GM19372 (cell line): ENCODE measurements at regions not wholly inside any gene's neighbourhood (a gene's known extent, or its start where the extent isn't known, plus 50 kb on each side); places are given as distances from the start of the nearest gene placed in this dataset.
A peak's percentile ranks its signal among the peaks of the same experiment; 100 is the strongest.

Source experiments
- ATAC-seq: cut with Tn5 transposase; IDR thresholded peaks from one replicate; pipeline ENCODE4 v1.9.1; 2021; ENCODE audit warnings: mild to moderate bottlenecking, low read depth, moderate library complexity; ENCODE audit not compliant: unreplicated experiment

DNA sequence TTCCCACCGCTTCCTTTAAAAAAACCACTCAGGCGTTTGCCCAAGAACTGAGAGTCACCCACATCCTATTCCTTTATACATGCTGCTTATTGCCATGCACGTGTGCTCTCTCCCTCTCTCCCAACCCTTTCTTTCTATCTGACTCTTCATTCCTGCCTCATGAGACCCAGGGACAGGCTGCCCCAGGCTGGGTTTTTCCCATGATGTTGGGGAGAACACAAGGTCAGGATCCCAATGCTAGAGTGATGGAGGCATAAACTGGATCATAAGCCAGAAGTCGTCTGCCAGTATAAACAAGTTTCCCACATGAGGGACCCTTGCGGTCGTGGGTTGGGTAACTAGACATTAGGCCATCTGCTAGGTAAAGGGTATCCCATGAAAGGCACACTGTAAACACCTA, 64.9 kb downstream of the CD2 start:
- ATAC-seq: no peak

DNA sequence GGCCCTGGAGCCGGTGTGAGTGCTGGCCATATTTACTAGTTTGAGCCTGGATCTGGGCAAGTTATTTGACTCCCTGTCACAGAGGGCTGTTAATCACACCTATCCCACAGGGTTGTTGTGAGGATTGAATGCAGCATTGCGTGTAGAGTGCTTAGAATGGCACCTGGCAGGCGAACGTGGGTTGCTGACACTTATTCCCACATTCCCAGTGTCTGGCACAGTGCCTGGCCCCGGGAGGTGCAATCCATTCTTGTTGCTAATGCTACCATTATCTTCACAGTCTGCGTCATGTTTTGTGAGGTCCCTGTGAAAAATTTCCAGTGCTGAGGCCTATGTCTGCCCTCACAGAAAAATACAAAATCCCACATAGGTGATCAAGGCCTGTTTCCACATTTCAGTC, 66.1 kb downstream of the CD2 start:
- no peak for ATAC-seq

DNA sequence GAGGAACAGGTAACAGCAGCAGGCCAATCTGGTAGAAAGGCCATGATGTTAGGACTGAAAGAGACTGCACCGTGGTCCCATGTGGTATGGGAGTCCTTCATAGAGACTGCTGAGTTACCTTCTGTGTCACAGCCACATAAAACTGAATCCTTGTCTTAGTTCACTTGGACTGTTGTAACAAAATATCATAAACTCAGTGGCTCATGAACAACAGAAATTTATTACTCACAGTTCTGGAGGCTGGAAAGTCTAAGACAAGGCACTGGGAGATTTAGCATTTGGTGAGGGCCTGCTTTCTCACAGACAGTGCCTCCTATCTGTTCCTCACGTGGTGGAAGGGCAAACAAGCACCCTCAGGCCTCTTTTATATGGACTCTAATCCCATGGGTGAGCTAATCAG, 67.5 kb downstream of the CD2 start:
- no peak for ATAC-seq

DNA sequence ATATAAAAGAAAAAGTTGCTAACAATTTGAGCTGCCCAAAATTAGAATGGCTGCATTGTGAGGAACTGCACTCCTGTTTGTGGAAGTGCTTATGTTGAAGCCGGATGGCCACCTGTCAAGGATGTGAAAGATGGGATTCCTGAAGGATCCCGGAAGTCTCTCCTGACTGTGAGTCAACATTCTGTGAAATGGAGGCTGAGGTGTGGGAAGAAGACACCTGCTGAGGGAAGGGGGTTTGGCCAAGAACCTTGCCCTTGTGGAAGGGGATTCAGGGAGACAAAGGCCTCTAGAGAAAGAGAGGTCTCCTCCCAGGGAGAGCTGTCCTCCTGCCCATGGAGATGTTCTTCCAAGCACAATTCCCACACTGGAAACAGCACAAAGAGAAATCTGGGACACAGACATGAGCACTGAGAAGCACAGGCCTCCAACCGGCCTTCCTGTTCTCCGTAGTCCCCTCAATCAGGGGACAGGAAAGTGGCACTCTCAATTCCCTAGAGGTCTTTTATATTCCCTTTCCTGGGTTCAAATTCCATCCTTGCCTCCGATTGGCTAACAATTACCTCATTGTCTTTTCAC, 70.5 kb downstream of the CD2 start:
- no peak for ATAC-seq

DNA sequence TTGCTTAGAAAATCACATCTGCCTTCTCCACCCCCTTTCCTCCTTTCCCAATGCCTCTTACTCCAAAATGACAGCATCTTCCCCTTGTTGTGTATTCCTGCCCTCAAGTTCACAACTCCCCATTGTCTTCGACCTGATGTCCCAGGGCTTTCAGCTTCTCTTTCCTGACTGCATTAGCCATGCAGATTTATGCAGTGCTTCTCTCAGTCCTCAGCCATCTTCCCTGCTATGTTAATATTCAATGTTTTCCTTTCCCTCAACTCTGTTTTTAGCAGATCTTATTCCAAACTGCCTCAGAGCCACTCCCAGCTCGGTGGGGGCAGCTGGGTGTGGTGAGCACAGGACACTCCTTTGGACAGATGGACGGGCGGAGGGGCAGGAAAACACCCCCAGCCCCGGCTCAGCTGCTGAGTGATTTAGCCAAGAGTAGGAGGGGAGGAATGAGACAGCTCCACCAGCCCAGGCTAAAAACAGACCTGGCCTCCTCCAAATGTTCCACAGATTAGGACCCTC, 71.0 kb downstream of the CD2 start:
- no peak for ATAC-seq

- ATAC-seq: no peak
These were observed 71.6 kb downstream of the CD2 start for GRCh38 chr1:116825720-116826438.

DNA sequence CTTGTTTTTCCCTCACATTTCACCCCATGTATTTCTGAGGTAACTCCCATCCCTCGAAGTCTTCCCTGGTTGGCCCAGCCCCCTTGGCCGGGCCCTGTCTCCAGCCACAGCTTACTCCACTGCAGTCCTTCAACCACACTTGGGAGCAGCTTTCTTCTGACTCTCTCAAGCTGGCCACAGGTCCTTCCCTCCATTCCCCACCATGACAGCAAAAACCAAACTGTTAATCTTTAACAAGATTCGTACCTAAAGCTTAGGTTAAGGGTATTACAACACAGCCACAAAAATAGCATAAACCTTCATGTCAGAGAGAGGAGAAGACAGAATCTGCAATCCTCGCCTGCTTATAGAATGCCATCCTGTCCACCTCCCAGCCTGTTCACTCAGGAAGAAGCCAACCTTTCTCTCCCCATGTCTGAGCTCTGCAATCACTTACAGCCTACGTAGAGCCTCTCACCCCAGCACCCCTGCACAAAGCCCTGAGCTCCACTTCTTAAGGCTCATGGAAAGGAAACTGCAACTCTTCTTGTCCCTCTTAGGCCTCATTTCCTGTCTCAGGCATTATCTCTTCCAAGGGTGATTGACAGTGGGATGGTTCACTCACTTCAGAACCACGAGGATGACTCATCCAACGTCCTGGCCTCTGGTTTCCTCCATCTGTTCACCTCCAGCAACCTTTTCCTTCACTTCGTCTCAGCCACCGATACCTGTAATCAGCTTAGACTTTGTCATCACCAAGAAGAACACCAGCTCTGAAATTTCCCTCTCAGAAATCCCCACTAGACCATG, 72.8 kb downstream of the CD2 start:
- peak; percentile 78 for ATAC-seq

GRCh38 chr1:116827607-116828105, 73.4 kb downstream of the CD2 start:
- ATAC-seq: no peak

GRCh38 chr1:116832308-116832931, 77.3 kb upstream of the PTGFRN start:
- ATAC-seq: no peak

- no peak for ATAC-seq
These were observed 76.7 kb upstream of the PTGFRN start for GRCh38 chr1:116832932-116833578.

- ATAC-seq: no peak
These were observed 76.0 kb upstream of the PTGFRN start for GRCh38 chr1:116833718-116834117.

DNA sequence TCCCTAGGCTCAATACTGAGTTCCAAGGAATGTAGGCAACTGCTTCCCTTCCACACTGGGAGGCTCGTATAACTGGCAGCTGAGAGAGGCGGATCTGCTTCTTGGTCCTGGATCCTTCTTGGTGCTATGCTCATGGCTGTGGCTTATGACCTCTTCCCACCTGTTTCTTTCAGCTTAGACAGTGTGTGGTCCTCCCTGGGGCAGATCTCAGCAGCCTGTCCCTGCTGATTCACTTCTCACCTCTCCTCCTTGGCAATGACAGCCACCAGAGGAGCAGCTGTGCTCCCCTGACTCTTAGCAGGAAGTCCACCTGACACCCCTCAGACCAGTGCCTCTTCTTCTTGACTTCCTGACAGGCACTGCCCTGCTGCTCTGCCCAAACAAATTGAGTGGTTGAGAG, 75.1 kb upstream of the PTGFRN start:
- no peak for ATAC-seq

DNA sequence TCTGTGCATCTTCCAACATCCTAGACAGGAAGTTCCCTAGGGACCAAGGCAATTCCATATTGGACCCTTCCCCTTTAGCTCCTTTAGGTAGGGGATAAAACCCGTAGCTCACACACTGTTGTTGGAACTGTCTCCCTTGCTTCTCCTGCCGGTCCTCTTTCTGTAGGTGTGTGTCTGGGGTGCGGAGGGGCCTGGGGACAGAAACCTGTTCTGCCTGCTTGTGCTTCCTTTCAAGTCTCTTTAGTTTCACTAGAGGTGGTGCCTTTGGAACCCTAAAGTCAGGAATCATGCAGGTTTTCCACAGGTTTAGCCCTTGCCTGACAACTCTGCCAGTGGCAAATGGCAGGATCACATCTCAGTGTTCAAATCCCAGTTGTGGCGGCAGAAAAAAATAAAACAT, 74.6 kb upstream of the PTGFRN start:
- no peak for ATAC-seq

GRCh38 chr1:116836099-116836498, 73.6 kb upstream of the PTGFRN start:
- no peak for ATAC-seq

- no peak for ATAC-seq
These were observed 68.0 kb upstream of the PTGFRN start for GRCh38 chr1:116841569-116842344.

DNA sequence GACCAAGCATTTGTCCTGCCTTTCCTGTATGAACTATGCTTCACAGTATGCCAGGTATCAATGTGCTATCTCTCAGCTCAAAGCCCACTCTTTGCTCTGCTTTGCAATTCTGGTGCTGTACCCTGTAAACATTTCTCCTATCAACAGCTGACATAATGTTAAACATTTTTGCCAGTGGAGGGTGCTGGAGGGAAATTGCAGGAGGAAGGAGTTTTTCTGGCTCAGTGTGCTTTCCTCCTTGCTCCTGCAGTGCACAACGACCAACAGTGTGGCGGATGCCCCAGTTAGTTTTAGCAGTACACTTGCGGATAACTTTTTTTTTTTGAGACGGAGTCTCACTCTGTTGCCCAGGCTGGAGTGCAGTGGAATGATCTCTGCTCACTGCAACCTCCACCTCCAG, 67.1 kb upstream of the PTGFRN start:
- ATAC-seq: no peak

DNA sequence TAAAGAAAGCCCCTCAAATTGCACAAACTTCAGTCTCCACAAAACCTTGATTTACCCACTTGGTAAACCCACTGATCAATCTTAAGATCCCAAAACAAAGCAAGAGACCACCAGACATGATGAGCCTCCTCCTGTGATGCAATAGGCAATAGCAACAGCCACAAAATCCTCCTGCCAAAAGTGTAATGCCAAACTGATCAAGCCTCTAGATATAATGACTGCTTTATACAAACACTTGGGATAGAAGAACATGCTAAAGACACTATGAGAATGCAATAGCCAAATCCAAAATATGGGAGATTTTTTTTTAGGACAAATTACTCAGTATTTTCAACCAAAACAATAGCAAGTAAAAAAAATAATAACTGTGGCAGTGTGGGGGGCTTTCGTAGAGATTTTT, 64.9 kb upstream of the PTGFRN start:
- ATAC-seq: no peak

GRCh38 chr1:116847190-116847589, 62.5 kb upstream of the PTGFRN start:
- no peak for ATAC-seq

DNA sequence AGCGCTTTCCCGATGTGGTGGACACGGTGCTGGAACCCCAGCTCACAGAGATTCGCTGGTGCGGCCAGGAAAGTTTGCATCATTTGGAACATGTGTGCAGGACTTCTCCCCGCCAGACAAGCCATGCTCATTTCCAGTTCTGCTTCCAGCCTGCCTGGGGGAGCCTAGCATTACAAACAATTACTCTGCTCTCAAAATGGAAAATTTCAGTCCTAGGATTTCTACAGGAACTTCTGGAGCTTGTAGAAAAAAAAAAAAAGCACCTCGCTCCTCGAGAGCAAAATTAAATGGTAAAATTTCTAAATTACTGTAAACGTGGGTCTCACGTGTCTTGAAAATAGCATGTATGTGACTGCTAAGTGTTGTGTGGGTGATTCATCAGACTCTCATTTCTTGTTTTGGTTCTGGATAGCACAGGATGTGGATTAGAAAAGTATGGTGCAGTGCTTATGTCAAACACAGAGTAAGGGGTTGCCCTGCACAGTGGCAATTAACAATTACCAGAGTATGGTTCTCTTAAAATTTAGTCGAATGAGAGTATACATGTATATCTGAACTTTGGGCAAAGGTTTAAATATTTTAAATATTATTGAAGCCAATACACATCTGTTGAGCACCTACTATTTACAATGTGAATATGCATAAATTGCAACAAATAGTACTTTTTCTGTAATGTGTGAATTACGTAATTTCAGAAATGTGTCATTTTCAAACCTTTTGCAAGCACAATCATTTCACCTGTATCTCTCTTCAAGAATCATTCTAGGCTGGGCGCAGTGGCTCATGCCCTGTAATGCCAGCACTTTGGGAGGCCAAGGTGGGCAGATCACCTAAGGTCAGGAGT, 61.8 kb upstream of the PTGFRN start:
- peak; percentile 77 for ATAC-seq
